H9 (cell line): ENCODE measurements at regions not wholly inside any gene's neighbourhood (a gene's known extent, or its start where the extent isn't known, plus 50 kb on each side); places are given as distances from the start of the nearest gene placed in this dataset.

Experiments used
- DNase-seq: peaks from one replicate; pipeline ENCODE4 v3.0.0-alpha.2; 2017
- H2AFZ ChIP-seq: one replicate; pipeline ENCODE4 v1.6.1; 2013; ENCODE audit warnings: mild to moderate bottlenecking, low read length, control low read depth, moderate library complexity
- H2AK5ac ChIP-seq: 2 replicates; pipeline ENCODE4 v1.6.1; 2013; ENCODE audit warnings: low read length, control low read depth, mixed read lengths; ENCODE audit not compliant: insufficient read length
- H2BK120ac ChIP-seq: one replicate; pipeline ENCODE4 v1.6.1; 2013; ENCODE audit warnings: low read depth, mild to moderate bottlenecking, low read length, control low read depth, inconsistent platforms; ENCODE audit not compliant: poor library complexity, severe bottlenecking
- H2BK12ac ChIP-seq: 2 replicates; pipeline ENCODE4 v1.6.1; 2013; ENCODE audit warnings: low read length, control low read depth, mixed read lengths, low read depth; ENCODE audit not compliant: insufficient read length
- H2BK15ac ChIP-seq: 2 replicates; pipeline ENCODE4 v1.6.1; 2013; ENCODE audit warnings: low read depth, low read length, control low read depth
- H2BK20ac ChIP-seq: one replicate; pipeline ENCODE4 v1.6.1; 2013; ENCODE audit warnings: low read depth, mild to moderate bottlenecking, low read length, control low read depth, inconsistent platforms; ENCODE audit not compliant: poor library complexity, severe bottlenecking
- H2BK5ac ChIP-seq: 2 replicates; pipeline ENCODE4 v1.6.1; 2013; ENCODE audit warnings: low read length, control low read depth, mixed read lengths; ENCODE audit not compliant: insufficient read length
- H3K14ac ChIP-seq: 2 replicates; pipeline ENCODE4 v1.6.1; 2013; ENCODE audit warnings: low read length, control low read depth; ENCODE audit not compliant: insufficient read depth
- H3K18ac ChIP-seq: 2 replicates; pipeline ENCODE4 v1.6.1; 2013; ENCODE audit warnings: low read depth, mild to moderate bottlenecking, mixed read lengths, low read length, control low read depth; ENCODE audit not compliant: insufficient read length
- H3K23ac ChIP-seq: 2 replicates; pipeline ENCODE4 v1.6.1; 2013; ENCODE audit warnings: low read length, control low read depth, mixed read lengths, low read depth; ENCODE audit not compliant: insufficient read length
- H3K23me2 ChIP-seq: 2 replicates; pipeline ENCODE4 v1.6.1; 2013; ENCODE audit warnings: low read depth, mild to moderate bottlenecking, mixed read lengths, low read length, control low read depth; ENCODE audit not compliant: insufficient read length, poor library complexity, severe bottlenecking
- H3K27ac ChIP-seq: 2 replicates; pipeline ENCODE4 v1.5.1; 2013; ENCODE audit warnings: low read length, control low read depth, mixed read lengths, low read depth; ENCODE audit not compliant: insufficient read length
- H3K27me3 ChIP-seq: 2 replicates; pipeline ENCODE4 v1.6.1; 2013; ENCODE audit warnings: low read length, control low read depth, inconsistent platforms; ENCODE audit not compliant: insufficient read depth
- H3K4ac ChIP-seq: 2 replicates; pipeline ENCODE4 v1.6.1; 2013; ENCODE audit warnings: low read depth, mild to moderate bottlenecking, control low read depth, inconsistent platforms, low read length, moderate library complexity
- H3K4me1 ChIP-seq: 2 replicates; pipeline ENCODE4 v1.6.1; 2013; ENCODE audit warnings: low read length, control low read depth, inconsistent platforms; ENCODE audit not compliant: insufficient read depth
- H3K4me2 ChIP-seq: 2 replicates; pipeline ENCODE4 v1.6.1; 2013; ENCODE audit warnings: low read length, control low read depth, mixed read lengths; ENCODE audit not compliant: insufficient read length, insufficient read depth
- H3K56ac ChIP-seq: 2 replicates; pipeline ENCODE4 v1.6.1; 2013; ENCODE audit warnings: low read depth, mild to moderate bottlenecking, mixed read lengths, low read length, control low read depth; ENCODE audit not compliant: insufficient read length
- H3K79me1 ChIP-seq: 2 replicates; pipeline ENCODE4 v1.6.1; 2013; ENCODE audit warnings: low read depth, mild to moderate bottlenecking, moderate library complexity, low read length, control low read depth, inconsistent platforms; ENCODE audit not compliant: insufficient read depth, poor library complexity, severe bottlenecking
- H3K79me2 ChIP-seq: 2 replicates; pipeline ENCODE4 v1.6.1; 2013; ENCODE audit warnings: low read length, control low read depth, inconsistent platforms; ENCODE audit not compliant: insufficient read depth
- H3K9ac ChIP-seq: 2 replicates; pipeline ENCODE4 v1.6.1; 2013; ENCODE audit warnings: low read length, control low read depth, mixed read lengths; ENCODE audit not compliant: insufficient read length; ENCODE audit errors: extremely low read depth
- H3K9me3 ChIP-seq: one replicate; pipeline ENCODE4 v1.6.1; 2013; ENCODE audit warnings: low read depth, low read length, inconsistent platforms; ENCODE audit not compliant: control insufficient read depth
- H3T11ph ChIP-seq: one replicate; pipeline ENCODE4 v1.6.1; 2013; ENCODE audit warnings: mild to moderate bottlenecking, low read length, control low read depth, inconsistent platforms
- H4K20me1 ChIP-seq: one replicate; pipeline ENCODE4 v1.6.1; 2013; ENCODE audit not compliant: control insufficient read depth, insufficient read length, insufficient read depth
- H4K5ac ChIP-seq: 2 replicates; pipeline ENCODE4 v1.6.1; 2013; ENCODE audit warnings: low read depth, mild to moderate bottlenecking, mixed read lengths, low read length, control low read depth; ENCODE audit not compliant: insufficient read length
- H4K8ac ChIP-seq: replicated peaks from 2 replicates; pipeline ENCODE4 v1.6.1; 2013; ENCODE audit warnings: low read length, control low read depth, mixed read lengths, low read depth; ENCODE audit not compliant: insufficient read length
- H4K91ac ChIP-seq: 2 replicates; pipeline ENCODE4 v1.6.1; 2013; ENCODE audit warnings: low read depth, mild to moderate bottlenecking, moderate library complexity, mixed read lengths, low read length, control low read depth; ENCODE audit not compliant: insufficient read length
- H3K27ac Mint-ChIP-seq, 3 experiments: 2 replicates in 2 of 3; 3 replicates in 1 of 3; pipeline ENCODE4 v1.8.0; 2020 to 2021; ENCODE audit warnings: mixed read lengths in 3 of 3, mild to moderate bottlenecking in 1 of 3, moderate library complexity in 1 of 3
- H3K27me3 Mint-ChIP-seq: 2 replicates; pipeline ENCODE4 v1.8.0; 2021; ENCODE audit warnings: low read depth, mild to moderate bottlenecking, moderate library complexity, mixed read lengths
- H3K36me3 Mint-ChIP-seq, 3 experiments: 2 replicates in 2 of 3; 3 replicates in 1 of 3; pipeline ENCODE4 v1.8.0; 2020 to 2021; ENCODE audit warnings: low read depth in 3 of 3, mixed read lengths in 3 of 3; ENCODE audit not compliant: insufficient read depth in 1 of 3
- H3K4me1 Mint-ChIP-seq, 2 experiments: 2 replicates each; pipeline ENCODE4 v1.8.0; 2020; ENCODE audit warnings: mixed read lengths in 2 of 2
- H3K4me3 Mint-ChIP-seq, 2 experiments: 2 replicates in 1 of 2; 3 replicates in 1 of 2; pipeline ENCODE4 v1.8.0; 2020 to 2021; ENCODE audit warnings: mild to moderate bottlenecking in 2 of 2, mixed read lengths in 2 of 2, moderate library complexity in 1 of 2
- H3K9me3 Mint-ChIP-seq, 2 experiments: 2 replicates in 1 of 2; 3 replicates in 1 of 2; pipeline ENCODE4 v1.8.0; 2020; ENCODE audit warnings: mild to moderate bottlenecking in 2 of 2, mixed read lengths in 2 of 2, moderate library complexity in 1 of 2
- CTCF ChIP-seq: fragments of 200-600 bp; sonication (generic); conservative IDR thresholded peaks from 3 replicates; pipeline ENCODE4 v1.8.0; 2021; ENCODE audit warnings: antibody characterized with exemption, mild to moderate bottlenecking
- WGBS: extraction: QIAGEN DNeasy Blood & Tissue Kit; methylation state at CpG from one replicate; pipeline ENCODE4 v1.1.7; 2013; ENCODE audit warnings: missing lambda C conversion rate, low lambda C conversion rate, mixed read lengths; ENCODE audit not compliant: insufficient read length; ENCODE audit errors: extremely low coverage; 5-methylcytosine and 5-hydroxymethylcytosine counted together

GRCh38 chrX:140092121-140092520 lies 126.8 kb upstream of the CXorf66 start:
- H3K9ac ChIP-seq: no peak overlapping the region
- H4K5ac ChIP-seq: no peak overlapping the region
- peak; percentile 29 for DNase-seq
- no peak overlapping the region for H2AK5ac ChIP-seq
- peak; percentile 30; the same call in 2 of the 3 replicates for TF ChIP-seq CTCF
- peaks cover 8% of the 10 kb centered on the region for H3K23me2 ChIP-seq
- no peak overlapping the region for H4K91ac ChIP-seq
- Mint-ChIP-seq H3K27me3 (peaks cover 23% of the 10 kb centered on the region), H3K4me1 (peaks cover 32 to 38% of the 10 kb centered on the region in 2 experiments), H3K4me3 (peak overlapping the region; percentile 68 to 78), H3K36me3 (no peaks in the 10 kb centered on the region; a peak in 1 of 7 replicates), H3K9me3 (no peaks in the 10 kb centered on the region), H3K27ac (no peak overlapping the region)
- no peak overlapping the region for H2BK12ac ChIP-seq
- no peak overlapping the region for H3K56ac ChIP-seq
- H3K79me1 ChIP-seq: no peaks in the 10 kb centered on the region
- H3K23ac ChIP-seq: no peak overlapping the region
- H2BK5ac ChIP-seq: no peak overlapping the region
- H2BK20ac ChIP-seq: no peak overlapping the region
- H2BK120ac ChIP-seq: no peak overlapping the region
- H2AFZ ChIP-seq: no peak overlapping the region
- H4K20me1 ChIP-seq: no peaks in the 10 kb centered on the region
- no peak overlapping the region for H3K18ac ChIP-seq
- no peak overlapping the region for H2BK15ac ChIP-seq
- H3K14ac ChIP-seq: no peak overlapping the region
- H3K4me1 ChIP-seq: peaks cover 3% of the 10 kb centered on the region; the same call in 1 of the 2 replicates
- H4K8ac ChIP-seq: no peak overlapping the region
- WGBS: no CpG with 5 or more reads among the region's 26 CpGs
- H3K27ac ChIP-seq: no peak overlapping the region
- H3K4ac ChIP-seq: no peak overlapping the region
- H3K27me3 ChIP-seq: no peaks in the 10 kb centered on the region
- H3K79me2 ChIP-seq: no peaks in the 10 kb centered on the region
- H3K4me2 ChIP-seq: peak overlapping the region; percentile 45
- no peak overlapping the region for H3T11ph ChIP-seq
- H3K9me3 ChIP-seq: no peaks in the 10 kb centered on the region
